NCI-H82 treated with DMSO at 0.1 percent for 48 hours (cell line): ENCODE measurements at regions not wholly inside any gene's neighbourhood (a gene's known extent, or its start where the extent isn't known, plus 50 kb on each side); places are given as distances from the start of the nearest gene placed in this dataset.
A peak's percentile ranks its signal among the peaks of the same experiment; 100 is the strongest.
"Not testable (repeated sequence)": the region's sequence is repeated elsewhere in the genome, so short reads cannot be mapped to it uniquely, and the experiment has no call there.

ENCODE experiments used
- DNase-seq: peaks from one replicate; lab custom pipeline; 2025; ENCODE audit not compliant: unreplicated experiment; lab: John Stamatoyannopoulos, UW

- DNase-seq = no peak
Measured at GRCh38 chr7:53387515-53387914, 352.1 kb downstream of the POM121L12 start.

DNA sequence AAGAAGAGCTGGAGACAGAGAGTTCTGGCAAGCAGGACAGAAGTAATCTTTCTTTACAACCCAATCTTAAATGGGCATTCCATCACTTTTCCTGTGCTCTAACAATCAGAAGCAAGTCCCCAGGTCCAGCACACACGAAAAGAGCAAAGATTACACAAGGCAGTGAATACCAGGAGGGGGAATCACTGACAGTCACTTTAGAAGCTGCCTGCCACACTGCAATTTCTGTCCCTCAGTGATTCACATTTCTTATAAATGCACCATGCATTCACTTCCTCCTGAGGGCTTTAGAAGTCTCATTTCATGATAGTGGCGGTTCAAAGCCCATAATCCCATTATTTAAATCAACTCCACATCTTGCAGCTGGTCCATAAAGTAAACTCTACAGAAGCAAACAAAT is 362.5 kb downstream of the POM121L12 start:
- DNase-seq = peak; percentile 21

- DNase-seq = no peak
Measured at GRCh38 chr7:53398566-53398965, 363.1 kb downstream of the POM121L12 start.

DNA sequence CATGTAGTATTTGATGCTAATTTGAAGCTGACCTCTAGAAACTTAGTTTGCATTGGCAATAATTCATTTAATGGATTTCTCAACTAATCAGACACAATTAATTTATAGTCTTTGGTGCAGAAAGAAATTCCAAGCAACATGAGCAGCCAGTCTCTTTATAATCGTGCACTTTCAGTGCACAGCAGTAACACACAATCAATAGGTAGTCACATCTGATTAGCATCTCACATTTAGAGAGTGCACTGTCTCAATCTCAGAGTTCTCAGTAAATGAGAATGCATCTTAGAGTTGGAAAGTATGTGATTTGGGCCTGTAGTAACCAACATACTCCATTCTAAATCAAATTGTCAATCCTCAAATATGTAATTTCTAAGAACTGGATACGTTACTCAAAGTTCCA is 377.6 kb downstream of the POM121L12 start:
- no peak for DNase-seq

GRCh38 chr7:53415816-53416215 is 380.4 kb downstream of the POM121L12 start:
- DNase-seq = no peak

DNA sequence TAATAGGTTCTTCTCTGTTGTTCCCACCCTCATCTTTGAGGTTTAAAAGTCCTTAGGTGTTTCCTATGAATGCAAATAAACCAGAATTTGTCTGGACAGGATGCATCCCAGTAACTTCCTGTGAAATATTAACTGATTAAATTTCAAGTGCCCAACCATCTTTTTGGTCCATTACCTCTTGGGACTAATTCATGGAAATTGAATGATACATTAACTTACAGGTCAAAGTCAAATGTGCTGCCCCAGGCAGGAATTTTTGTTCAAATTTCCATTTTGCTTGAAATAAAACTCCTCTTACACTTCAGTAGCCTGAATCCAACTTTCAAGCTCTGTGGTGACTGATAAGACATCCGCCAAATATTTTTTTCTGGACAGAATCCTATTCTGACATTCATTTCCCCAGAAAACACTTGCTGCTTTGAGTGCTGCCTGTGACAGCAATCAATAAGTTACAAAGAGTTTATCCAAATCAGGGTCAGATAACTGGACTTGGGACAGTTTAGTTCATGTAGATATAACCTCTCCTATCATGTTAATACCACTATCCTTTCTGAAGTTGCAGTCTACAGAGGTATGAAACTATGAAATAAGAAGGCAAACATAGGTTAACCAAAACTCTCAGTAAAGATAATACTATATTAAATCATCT is 383.5 kb downstream of the POM121L12 start:
- no peak for DNase-seq

GRCh38 chr7:53420550-53420949 is 385.1 kb downstream of the POM121L12 start:
- DNase-seq = no peak

GRCh38 chr7:53422291-53422690 is 386.9 kb downstream of the POM121L12 start:
- DNase-seq = no peak

- DNase-seq = no peak
Measured at GRCh38 chr7:53426145-53426750, 390.8 kb downstream of the POM121L12 start.

DNA sequence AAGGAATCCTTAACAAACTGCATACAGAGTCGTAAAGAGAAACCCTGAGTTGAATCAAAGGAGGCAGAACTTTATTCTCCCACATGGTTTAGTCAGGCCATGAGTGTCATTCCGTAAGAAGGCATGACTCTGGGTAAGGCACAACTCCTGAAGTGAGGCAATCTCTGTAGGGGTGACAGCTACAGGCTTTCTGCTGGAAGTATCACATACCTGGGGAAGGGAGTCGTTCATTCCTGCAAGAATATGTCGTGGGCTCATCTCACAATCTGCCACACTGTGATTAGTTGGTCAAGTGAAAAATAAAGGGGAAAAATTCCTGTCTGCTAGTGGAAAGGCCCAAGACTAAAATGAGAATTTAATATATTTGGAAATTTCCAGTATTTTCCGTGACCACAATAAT is 392.6 kb downstream of the POM121L12 start:
- no peak for DNase-seq

GRCh38 chr7:53431901-53432300 is 396.5 kb downstream of the POM121L12 start:
- DNase-seq = no peak

DNA sequence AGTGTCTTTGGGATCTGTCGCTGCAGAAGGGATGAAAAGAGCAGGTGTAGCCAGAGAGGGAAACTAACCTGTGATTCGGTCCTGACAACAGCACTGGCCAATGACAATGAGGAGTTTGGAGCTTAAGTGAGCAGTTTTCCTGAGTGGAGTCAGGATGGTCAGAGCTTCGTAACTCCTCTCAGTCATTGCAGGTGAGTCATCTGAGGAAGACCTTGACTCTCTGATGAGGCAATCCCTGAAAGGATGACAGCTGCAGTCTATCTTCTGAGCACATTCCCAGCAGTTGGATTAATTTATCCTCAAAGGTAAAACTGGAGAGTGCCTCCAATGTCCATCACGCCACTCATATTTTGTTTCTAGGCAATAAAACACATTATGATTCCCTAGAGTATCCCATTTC is 401.9 kb downstream of the POM121L12 start:
- no peak for DNase-seq

DNA sequence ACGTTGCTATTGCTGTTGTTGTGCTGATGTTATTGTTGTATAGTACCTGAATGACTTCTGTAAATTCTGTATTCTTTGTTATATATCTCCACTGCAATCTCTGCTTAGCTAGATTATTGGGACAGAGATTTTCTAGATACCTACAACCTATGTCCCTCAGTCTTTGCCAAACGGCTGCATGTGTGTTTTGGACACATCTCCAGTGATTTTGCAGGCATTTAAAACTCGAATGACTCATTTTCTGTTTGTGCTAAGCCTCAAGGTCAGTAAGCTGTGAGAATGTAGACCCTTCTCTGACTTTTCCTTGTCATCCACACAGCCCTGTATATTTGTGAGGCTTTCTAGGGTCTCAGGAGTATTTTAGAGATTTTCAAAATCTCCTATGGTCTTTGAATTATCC is 410.7 kb downstream of the POM121L12 start:
- DNase-seq = no peak

- DNase-seq = no peak
Measured at GRCh38 chr7:53458636-53459035, 423.2 kb downstream of the POM121L12 start.

DNA sequence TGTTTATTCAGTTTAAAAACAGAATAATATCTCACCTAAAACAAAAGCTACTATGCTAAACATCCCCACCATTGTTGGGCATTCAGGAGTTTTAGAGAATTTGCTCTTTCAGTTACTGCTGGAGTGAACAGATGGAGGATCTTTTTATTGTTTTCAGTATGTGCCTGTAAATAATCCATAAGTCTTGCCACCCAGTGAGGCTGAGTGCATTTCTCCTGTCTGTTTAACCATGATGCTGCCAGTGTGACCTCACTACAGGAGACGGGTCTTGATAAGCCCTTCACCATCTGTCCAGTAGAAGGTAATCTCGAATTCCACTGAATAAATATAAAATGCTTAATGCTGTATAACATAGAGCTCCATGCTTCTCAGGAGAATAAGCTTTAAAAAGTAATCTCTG is 430.9 kb downstream of the POM121L12 start:
- peak; percentile 97 for DNase-seq

- DNase-seq = peak; percentile 73
Measured at GRCh38 chr7:53470336-53470970, 435.0 kb downstream of the POM121L12 start.

GRCh38 chr7:53473371-53473770 is 437.9 kb downstream of the POM121L12 start:
- no peak for DNase-seq

DNA sequence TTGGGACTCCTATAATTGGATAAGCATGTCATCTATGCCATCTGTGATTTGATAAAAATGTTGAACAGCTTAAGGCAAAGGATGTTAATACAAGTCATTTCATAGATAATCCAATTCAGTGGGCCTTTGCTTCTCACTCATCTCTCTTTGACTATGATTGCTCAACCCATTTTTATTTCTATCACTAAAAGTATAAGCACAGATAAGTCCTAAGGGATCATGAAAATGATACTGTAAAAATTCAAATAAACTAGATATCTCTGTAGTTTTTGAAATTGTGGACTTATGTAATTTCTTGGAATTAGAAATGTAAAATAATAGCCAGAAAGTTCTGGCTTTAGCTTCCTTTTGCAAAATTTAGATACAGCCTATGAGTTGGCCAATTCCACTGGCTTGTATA is 440.3 kb downstream of the POM121L12 start:
- DNase-seq = peak; percentile 29

GRCh38 chr7:53476566-53476965 is 441.1 kb downstream of the POM121L12 start:
- DNase-seq = no peak

- no peak for DNase-seq
Measured at GRCh38 chr7:53485354-53485753, 449.9 kb downstream of the POM121L12 start.

GRCh38 chr7:53491051-53491450 is 455.6 kb downstream of the POM121L12 start:
- no peak for DNase-seq

DNA sequence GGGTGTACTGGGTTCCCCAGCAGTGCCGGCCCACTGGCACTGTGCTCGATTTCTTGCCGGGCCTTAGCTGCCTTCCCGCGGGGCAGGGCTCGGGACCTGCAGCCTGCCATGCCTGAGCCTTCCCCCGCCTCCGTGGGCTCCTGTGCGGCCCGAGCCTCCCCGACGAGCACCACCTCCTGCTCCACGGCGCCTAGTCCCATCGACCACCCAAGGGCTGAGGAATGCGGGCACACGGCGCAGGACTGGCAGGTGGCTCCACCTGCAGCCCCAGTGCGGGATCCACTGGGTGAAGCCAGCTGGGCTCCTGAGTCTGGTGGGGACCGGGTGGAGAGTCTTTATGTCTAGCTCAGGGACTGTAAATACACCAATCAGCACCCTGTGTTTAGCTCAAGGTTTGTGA is 459.7 kb downstream of the POM121L12 start:
- DNase-seq = not testable (repeated sequence)

- DNase-seq = no peak
Measured at GRCh38 chr7:53500076-53500475, 464.6 kb downstream of the POM121L12 start.
